ENCODE measurements at regions not wholly inside any gene's neighbourhood (a gene's known extent, or its start where the extent isn't known, plus 50 kb on each side); places are given as distances from the start of the nearest gene placed in this dataset. TPM values are rescaled to one million over a fixed set of nuclear protein-coding genes. Genes with fewer than 3 reads are reported as not detected.

- Histone ChIP-seq H2AFZ (ENCODE audit: low read length) (no peak overlapping the region), H3K27ac (ENCODE audit: low read depth, low read length) (no peak overlapping the region), H4K20me1 (ENCODE audit: insufficient read depth, low read length) (no peaks in the 10 kb centered on the region), H3K4me3 (ENCODE audit: insufficient read depth, low read length) (no peak overlapping the region), H3K27me3 (ENCODE audit: insufficient read depth, low read length) (peaks cover 6% of the 10 kb centered on the region), H3K36me3 (ENCODE audit: insufficient read depth, low read length) (no peaks in the 10 kb centered on the region), H3K79me2 (ENCODE audit: insufficient read depth, low read length) (no peaks in the 10 kb centered on the region), H3K9me3 (ENCODE audit: low read depth, low read length) (no peaks in the 10 kb centered on the region), H3K4me2 (ENCODE audit: insufficient read depth, low read length) (no peak overlapping the region), H3K4me1 (ENCODE audit: insufficient read depth, low read length) (no peaks in the 10 kb centered on the region)
- DNase-seq (ENCODE audit: insufficient read length, low spot score, missing footprints): no peak
- no peak for TF ChIP-seq CTCF (IDR thresholded peaks at IDR 0.05; ENCODE audit: extremely low read depth, low read depth, low read length)
These were observed 50.2 kb upstream of the ELOVL5 start for GRCh38 chr6:53399027-53399344.

- H3K4me1 ChIP-seq (ENCODE audit: insufficient read depth, low read length): no peaks in the 10 kb centered on the region
- H2AFZ ChIP-seq (ENCODE audit: low read length): no peak overlapping the region
- H3K27me3 ChIP-seq (ENCODE audit: insufficient read depth, low read length): peaks cover 6% of the 10 kb centered on the region
- H4K20me1 ChIP-seq (ENCODE audit: insufficient read depth, low read length): no peaks in the 10 kb centered on the region
- H3K4me2 ChIP-seq (ENCODE audit: insufficient read depth, low read length): no peak overlapping the region
- H3K36me3 ChIP-seq (ENCODE audit: insufficient read depth, low read length): no peaks in the 10 kb centered on the region
- H3K79me2 ChIP-seq (ENCODE audit: insufficient read depth, low read length): no peaks in the 10 kb centered on the region
- DNase-seq (ENCODE audit: insufficient read length, low spot score, missing footprints): no peak
- H3K9me3 ChIP-seq (ENCODE audit: low read depth, low read length): no peaks in the 10 kb centered on the region
- no peak overlapping the region for H3K4me3 ChIP-seq (ENCODE audit: insufficient read depth, low read length)
- no peak overlapping the region for H3K27ac ChIP-seq (ENCODE audit: low read depth, low read length)
- TF ChIP-seq CTCF (IDR thresholded peaks at IDR 0.05; ENCODE audit: extremely low read depth, low read depth, low read length): no peak
These were observed 49.7 kb upstream of the ELOVL5 start for GRCh38 chr6:53398247-53399026.

Small RNAs in the stretch of these regions (small RNA-seq; reads per million reads assigned to genes)
- not detected for gene NANOGP3
